ENCODE measurements at regions not wholly inside any gene's neighbourhood (a gene's known extent, or its start where the extent isn't known, plus 50 kb on each side); places are given as distances from the start of the nearest gene placed in this dataset.

DNA sequence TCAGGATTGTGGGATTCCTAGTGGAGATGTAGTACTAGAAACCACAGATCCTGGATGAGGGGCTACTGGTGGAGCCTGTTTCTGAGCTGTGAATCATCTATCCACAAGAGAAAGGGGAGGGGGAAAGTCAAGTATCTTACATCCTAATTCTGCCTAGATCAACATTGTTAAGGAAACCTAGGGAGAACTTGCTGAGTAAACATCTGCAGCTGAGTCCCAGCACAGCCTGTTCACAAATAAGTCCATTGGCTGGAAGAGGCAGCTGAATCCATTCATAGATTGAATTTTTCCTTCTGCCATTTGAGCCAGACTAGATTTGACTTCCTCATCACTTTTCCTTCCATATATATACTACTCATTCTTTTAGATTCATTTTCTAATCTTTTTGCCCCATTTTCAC is 460.5 kb downstream of the TUSC7 start:
- DNase-seq (ENCODE audit: low read depth in 1 of 2, low spot score in 1 of 2): no peak

DNA sequence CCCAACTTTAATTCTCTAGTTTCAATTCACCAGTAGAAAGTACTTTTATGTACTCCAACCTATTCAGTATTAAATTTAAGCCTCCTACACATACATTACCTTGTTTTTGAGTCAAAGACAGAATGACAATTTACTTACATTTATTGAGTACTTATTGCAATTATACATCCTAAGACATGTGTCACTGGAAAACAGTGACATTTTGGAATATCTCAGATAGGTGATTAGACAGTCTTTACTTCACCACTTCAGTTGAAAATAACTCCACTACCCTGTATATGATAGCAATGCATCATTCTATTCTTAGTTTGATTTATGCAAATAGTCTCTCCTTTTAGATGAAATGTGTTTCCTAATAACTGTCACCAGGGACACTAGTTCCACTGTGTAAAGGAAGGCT is 461.5 kb downstream of the TUSC7 start:
- no peak for DNase-seq (ENCODE audit: low read depth in 1 of 2, low spot score in 1 of 2)

DNA sequence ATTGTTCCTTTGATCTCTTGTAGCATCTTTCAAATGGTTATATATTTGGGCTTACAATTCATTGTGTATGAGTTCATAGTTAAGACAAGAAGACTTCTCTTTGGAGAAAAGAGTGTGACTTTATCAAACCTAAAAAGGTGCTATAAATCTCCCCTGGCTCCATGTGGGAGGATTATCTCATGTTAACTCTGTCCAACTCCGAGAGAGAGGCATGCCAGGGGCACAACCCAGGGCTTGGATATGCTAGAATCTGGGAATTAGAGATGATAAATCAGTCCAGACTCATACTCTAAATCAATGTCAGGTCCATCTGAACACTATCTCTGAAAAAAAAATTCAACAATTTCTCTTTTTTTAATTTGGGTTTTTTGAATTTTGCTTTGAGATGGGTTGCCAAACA is 462.8 kb downstream of the TUSC7 start:
- DNase-seq (ENCODE audit: low read depth in 1 of 2, low spot score in 1 of 2): no peak

DNA sequence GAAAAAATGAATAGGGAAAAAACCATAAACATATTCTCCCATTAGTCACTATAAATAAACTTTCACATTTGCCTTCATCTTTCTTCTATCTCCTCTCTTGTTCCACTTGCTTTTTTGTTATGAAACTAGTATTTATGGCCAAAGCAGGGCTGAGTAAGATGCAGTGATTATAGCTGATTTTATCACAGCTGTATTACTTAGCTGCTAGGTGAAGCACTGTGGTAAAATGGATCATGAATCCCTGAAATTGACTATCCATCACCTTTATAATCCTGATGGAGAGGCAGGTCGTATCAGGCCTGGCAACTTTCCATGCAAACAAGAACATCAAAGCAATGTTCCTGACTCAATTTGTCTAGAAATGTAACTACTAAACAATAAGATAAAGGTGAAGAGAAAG is 471.6 kb downstream of the TUSC7 start:
- no peak for DNase-seq (ENCODE audit: low read depth in 1 of 2, low spot score in 1 of 2)

DNA sequence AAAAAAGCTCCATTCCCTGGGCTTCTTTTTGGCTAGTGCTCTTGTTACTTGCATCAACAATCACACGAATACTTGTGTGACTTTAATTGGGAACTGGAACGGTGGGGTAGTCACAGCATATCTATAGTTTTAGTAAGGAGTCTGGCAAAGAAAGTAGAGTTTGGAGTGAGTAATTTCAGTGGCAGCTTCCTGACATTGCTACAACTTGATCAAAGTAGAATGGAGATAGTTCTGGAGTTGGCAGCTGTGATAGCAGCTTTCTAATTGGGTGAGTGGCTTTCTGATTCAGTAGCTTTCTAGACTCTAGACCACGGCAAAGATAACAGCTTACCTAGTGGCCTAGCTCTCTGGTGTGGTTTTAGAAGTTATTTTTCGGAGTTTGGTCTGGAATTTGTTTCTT is 475.0 kb downstream of the TUSC7 start:
- no peak for DNase-seq (ENCODE audit: low read depth in 1 of 2, low spot score in 1 of 2)

DNA sequence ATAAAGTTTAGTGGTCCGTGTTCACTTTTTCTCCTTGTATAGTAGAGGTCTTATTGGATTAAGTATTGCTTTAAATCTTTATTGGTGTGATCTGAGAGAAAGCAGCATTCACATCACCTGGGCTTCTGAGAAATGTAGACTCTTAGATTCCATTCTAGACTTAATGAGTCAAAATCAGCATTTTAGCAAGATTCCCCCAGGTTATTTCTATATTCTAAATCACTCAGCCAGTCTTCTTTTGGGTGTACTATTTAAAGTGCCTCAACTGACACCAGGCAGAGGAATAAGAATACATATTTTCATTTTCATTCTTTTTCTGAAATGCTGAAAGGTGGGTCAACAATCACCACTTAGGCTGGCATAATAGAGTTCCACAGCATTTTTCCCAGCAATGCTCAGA is 481.7 kb downstream of the TUSC7 start:
- no peak for DNase-seq (ENCODE audit: low read depth in 1 of 2, low spot score in 1 of 2)

DNA sequence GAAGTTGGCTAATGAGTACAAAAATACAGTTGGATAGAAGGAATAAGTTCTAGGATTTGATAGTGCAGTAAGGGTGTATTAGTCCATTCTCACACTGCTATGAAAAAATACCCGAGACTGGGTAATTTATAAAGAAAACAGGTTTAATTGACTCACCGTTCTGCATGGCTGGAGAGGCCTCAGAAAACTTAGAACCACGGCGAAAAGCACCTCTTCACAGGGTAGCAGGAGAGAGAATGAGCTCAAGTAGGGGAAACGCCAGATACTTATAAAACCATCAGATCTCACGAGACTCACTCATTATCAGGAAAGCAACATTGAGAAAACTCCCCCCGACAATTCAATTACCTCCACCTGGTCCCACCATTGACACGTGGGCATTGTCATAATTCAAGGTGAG is 483.3 kb downstream of the TUSC7 start:
- DNase-seq (ENCODE audit: low read depth in 1 of 2, low spot score in 1 of 2): no peak

DNA sequence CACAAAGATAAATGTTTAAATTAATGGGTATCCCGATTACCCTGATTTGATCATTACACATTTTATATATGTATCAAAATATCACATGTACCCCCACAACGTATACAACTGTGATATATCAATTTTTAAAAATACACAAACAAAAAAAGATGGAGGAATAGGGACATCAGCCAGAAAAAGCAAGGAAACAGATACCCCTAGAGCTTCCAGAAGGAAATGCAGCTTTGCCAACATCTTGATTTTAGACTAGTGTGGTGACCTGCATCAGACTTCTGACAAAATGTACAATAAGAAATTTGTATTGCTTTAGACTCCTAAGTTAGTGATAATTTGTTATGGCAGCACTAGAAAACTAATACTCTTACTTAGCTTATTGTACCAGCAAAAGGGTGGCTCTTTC is 483.8 kb downstream of the TUSC7 start:
- no peak for DNase-seq (ENCODE audit: low read depth in 1 of 2, low spot score in 1 of 2)

DNA sequence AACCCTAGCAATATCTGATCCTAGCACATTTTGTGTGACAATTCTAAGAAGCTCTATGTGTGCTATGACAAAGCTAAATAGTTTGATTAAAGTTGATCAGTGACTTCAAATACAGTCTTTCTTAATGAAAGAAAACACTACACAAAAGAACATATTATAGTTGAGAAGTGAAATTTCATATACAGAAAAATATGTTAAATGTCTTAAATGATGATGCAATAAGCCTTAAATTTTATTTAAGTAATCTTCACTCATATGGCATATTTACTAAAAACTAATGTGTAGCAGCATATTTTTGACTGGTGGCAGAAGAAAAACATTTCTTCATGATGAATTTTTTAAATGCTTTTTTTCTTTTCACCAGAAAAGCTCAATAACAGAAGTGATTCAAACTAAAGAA is 485.5 kb downstream of the TUSC7 start:
- no peak for DNase-seq (ENCODE audit: low read depth in 1 of 2, low spot score in 1 of 2)

DNA sequence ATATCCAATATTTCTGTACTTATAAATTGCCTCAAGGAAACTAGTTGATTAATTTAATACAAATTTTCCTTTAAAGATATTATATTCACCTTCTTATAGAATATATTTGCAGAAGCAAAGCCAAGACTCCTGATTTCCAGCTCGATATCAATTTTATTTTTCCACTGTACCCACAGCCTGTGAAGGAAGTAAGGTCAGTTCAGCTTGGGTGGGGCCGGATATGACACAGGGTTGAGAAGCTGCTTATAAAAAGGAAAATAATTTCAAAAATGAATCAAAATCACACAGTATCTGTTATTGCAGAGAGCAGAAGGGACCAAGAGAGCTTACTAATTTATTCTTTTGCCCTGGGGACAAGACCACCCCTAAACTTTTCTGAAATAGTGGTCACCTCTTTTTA is 491.4 kb downstream of the TUSC7 start:
- DNase-seq (ENCODE audit: low read depth in 1 of 2, low spot score in 1 of 2): no peak

DNA sequence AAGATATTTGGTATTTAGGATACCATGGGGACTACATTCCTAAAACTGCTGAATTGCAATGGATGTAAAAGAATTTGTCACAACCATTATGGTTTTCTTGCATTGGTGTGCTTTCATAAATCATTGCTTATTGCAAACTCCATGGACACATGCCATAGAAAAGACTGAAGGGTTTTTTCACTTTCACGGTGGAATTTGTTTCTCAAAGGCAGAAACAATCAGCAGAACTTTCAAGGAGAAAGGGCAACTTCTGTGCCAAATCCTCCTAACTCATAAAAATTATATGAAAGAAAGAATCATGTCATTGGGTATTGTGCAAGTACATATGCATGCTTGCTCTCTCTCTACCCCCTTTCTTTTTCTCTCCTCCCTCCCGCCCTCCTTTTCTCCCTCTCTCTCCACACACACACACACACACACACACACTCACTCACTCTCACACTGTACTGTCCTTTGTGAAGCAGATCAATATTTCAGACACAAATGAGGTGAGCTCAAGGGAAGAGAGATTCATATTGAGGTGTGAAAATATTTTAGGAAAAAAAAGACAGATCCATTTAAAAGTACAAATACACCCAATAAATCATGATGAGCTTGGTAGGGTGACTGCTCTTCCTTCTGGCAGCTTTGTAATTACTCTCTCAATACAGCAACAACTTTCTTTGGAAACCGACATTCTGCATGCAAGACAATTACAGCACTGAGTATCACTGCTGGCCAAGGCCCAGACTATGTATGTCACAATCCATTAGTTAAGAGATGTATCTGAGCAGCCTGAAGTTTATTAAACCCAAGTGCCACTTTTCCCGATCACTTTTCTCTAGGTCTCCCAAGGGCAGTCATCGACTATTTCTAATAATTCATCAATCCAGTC is 492.6 kb downstream of the TUSC7 start:
- no peak for DNase-seq (ENCODE audit: low read depth in 1 of 2, low spot score in 1 of 2)

DNA sequence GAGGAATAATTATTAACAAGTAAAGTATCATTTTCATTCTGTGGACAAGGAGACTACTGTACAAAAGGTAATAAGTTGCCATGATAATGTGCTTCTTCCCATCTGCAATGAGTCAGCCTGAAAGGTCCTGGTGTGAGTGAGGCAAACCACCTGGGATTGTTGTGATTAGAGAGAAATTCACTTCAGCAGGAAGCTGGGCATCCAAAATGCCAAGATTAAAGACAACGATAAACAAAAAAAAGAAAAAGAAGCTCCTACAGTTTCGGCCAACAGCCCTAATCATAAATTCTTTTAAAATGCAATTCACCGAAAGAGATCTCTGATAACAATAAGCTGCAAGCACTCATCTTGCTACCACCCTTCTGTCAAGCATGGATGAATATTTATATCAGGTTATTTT is 507.8 kb downstream of the TUSC7 start:
- DNase-seq (ENCODE audit: low read depth in 1 of 2, low spot score in 1 of 2): no peak

DNA sequence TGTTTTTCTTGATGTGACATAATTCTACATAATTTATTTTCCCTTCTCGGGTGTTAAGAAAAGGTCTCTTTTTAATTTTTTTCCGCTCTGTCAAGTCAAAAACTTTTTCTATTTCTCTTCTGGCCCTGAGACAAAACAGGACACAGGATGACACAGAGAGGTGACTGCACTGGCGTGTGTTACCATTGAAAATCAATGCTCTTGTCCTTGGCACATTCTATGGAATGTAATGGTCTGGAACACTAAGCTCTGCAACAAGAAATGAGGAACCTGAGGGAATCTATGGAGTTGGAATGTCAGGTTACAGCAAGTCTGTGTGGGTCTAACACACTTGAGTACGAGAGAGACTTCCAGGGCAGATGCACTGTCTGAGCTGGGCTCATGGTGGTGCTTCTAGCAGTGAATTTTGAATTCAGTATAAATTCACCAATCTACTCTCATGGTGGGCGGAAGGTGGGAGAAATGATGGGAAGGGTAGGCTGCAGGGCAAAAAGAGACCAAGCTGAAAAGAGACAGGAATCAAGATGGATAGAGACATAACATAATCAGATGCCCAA is 508.3 kb downstream of the TUSC7 start:
- no peak for DNase-seq (ENCODE audit: low read depth in 1 of 2, low spot score in 1 of 2)

DNA sequence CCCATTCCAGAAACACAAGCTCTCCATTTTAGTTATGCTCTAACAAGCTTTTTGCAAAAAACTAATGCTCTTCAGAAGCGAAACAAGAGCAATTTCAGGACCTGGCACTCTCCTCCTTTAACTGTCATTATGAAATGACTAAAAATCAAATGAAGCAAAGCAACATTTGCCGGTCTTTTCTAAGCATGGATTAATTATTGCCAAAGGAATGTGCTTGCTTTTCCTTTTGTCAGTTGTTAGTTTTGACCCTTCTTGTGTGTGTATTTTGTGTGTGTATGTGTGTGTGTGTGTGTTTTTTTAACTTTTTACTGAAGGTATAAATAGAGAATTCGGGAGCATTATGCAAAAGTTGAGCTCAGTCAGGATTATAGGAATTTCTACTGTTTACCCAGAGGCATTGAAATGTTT is 509.1 kb downstream of the TUSC7 start:
- no peak for DNase-seq (ENCODE audit: low read depth in 1 of 2, low spot score in 1 of 2)

DNA sequence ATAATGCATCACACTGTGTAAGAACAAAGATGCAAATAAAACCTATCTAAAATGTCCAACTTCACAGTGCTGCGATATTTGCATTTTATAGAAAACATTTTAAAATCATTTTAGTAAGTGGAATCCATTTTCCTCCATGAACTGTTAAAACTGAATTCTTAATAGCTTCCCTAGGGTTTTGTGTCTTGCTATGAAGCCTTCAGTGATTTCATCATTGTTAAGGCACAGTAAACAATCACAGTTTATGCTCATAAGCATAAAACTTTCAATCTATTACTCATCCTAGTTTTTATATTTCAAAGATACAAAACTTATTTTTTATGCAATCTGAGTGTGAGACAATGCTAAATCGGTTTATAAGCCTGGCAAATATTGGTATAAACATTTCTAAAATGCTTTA is 509.7 kb downstream of the TUSC7 start:
- DNase-seq (ENCODE audit: low read depth in 1 of 2, low spot score in 1 of 2): no peak

DNA sequence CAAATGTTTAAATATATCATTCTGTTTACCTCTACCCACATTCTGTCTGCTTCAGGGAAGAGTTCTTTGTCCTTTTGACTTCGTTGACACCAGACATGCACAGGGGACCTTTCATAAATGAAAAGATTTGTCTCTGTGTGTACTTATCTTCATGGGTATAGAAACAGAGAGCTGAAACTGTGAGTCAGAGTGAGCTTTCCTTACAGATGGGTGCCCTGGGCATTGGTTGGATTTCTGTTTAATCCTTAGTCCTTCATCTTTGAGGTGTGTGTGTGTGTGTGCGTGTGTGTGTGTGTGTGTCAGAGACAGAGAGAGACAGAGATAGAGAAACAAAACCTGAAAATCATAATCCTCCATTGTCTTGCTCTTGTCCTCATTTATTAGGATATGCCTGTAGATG is 517.4 kb downstream of the TUSC7 start:
- no peak for DNase-seq (ENCODE audit: low read depth in 1 of 2, low spot score in 1 of 2)

DNA sequence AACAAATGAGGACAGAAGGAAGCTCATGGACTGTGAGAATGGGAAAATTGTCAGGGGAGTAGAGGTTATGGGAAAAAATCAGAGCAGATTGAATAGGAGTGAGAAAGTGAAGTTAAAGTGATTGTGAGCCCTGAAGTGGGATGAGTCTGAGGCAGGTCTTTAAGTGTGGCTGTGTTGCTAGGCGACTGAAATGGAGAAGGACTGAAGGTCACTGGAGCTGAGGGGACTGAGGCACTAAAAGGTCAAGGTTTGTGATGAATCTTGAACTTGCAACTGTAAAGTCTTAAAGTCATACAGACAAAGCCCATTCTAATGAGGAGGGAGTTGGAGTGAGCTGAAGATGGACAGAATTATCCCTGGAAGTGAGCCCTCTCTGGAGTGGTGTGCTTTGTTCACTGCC is 518.9 kb downstream of the TUSC7 start:
- no peak for DNase-seq (ENCODE audit: low read depth in 1 of 2, low spot score in 1 of 2)

DNA sequence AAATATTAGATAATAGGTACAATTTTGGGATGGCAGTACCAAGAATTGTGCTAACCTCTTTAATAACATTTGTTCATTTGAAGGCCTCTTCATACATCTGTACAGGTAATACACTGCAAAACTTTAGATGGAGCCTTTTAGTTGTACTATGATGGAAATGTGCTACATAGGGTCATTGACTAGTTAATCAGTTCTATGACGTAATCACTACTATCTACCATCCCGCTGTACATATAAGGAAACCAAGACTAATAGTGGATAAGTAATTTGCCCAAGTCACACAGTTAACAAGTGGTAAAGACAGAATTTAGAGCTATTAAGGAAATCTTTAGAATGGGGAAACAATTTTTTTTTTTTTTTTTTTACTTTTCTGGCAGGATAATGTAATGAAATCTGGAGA is 521.3 kb downstream of the TUSC7 start:
- no peak for DNase-seq (ENCODE audit: low read depth in 1 of 2, low spot score in 1 of 2)

DNA sequence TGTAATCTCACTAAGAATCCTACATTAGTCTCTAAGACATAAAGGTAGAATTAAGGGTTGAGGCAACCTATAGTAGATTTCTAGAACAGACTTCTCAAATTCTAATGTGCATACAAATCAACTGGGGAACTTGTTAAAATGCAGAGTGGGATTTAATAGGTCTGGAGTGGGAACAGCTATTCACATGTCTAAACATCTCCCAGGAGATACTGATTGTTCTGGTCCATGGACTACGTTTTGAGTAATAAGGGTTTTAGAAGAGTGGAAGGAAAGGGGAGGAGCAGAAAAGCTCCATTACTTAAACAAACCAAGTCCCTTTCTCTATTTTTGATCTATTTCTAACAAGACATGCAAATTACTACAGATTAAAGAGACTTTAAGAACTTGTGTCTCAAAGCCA is 524.8 kb downstream of the TUSC7 start:
- DNase-seq (ENCODE audit: low read depth in 1 of 2, low spot score in 1 of 2): no peak

DNA sequence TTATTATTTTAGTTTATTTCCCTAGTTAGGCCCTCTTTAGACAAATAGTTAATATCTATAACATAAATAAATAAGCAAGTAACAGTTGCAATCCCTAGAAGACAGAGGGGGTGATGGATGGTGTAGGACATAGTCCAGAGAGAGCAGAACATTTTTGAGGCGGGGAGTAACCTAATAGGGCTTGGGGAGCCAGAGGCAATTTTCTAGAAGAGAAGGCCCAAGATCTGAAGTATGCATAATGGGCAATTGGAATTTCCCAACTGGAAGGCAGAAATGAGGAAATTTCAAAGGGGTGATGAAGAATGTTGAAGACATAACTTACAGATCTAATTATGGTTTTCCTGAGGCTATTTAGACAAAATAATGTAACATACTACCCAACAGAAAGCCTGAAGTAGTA is 525.7 kb downstream of the TUSC7 start:
- no peak for DNase-seq (ENCODE audit: low read depth in 1 of 2, low spot score in 1 of 2)

DNA sequence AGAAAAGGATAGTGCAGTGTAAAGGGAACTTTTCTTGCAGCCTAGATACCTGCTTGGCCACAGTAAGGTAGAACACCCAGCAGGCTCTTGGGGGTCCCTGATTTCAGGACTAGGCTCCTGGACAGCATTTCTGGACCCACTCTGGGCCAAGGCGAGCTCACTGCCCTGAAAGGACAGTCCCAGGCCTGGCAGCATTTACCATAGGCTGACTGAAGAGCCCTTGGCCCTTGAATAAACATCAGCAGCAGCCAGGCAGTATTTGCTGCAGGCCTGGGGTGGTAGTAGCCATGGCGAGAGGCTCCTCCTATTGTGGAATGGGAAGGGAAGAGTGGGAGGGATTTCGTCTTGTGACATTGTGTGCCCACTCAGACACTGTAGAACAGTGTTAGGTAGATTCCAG is 529.2 kb downstream of the TUSC7 start:
- DNase-seq (ENCODE audit: low read depth in 1 of 2, low spot score in 1 of 2): no peak

DNA sequence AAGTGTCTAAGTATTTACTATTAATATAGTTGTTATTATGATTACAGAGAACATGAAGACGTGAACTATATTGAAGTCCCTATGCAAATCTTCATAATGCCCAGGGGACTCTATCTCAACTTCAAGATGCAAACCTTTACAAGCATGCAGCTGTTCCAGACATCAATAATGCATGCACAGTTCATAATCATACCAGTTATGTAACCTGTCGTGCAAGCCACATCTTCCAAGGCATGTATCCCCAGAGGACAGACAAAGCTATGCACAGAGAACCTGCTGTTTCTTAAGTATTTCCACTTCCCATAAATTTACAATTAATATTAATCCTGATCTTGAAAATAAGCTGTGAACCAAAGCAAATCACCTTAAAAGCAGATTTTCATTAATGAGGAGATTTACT is 534.1 kb downstream of the TUSC7 start:
- no peak for DNase-seq (ENCODE audit: low read depth in 1 of 2, low spot score in 1 of 2)

All from activated CD4-positive, alpha-beta T cell treated with anti-CD3 and anti-CD28 coated beads, Interleukin-2, amount 50 U/mL, for 24 hours (primary cell).